Panc1 (cell line): ENCODE measurements at regions not wholly inside any gene's neighbourhood (a gene's known extent, or its start where the extent isn't known, plus 50 kb on each side); places are given as distances from the start of the nearest gene placed in this dataset.

Source experiments
- ATAC-seq: fragments of 200-7000 bp; cut with Tn5 transposase; 2 replicates; pipeline ENCODE4 v1.9.1; 2020; ENCODE audit warnings: mild to moderate bottlenecking, moderate library complexity
- BruUV-seq: library from RNA; stranded (reverse); fragments of 400-500 nt; replicated peaks from 2 replicates; lab custom pipeline; 2021; lab: Mats Ljungman, UMichigan
- CTCF ChIA-PET: fragments of 300-600 bp; sonication (Branson Sonifier 250); formaldehyde crosslinking; loops from one replicate; lab custom pipeline; 2022; ENCODE audit warnings: antibody characterized with exemption; lab: Charles Lee
- POLR2A ChIA-PET: fragments of 300-600 bp; sonication (Branson Sonifier 250); formaldehyde crosslinking; loops from one replicate; lab custom pipeline; 2022; ENCODE audit warnings: antibody characterized with exemption; lab: Charles Lee
- DNase-seq: peaks from one replicate; pipeline ENCODE4 v3.0.0-alpha.2; 2010; ENCODE audit warnings: low read depth, low spot score
- H3K27ac ChIP-seq: 2 replicates; pipeline ENCODE4 v1.5.1; 2011; ENCODE audit warnings: mild to moderate bottlenecking, low read length, inconsistent platforms
- H3K27me3 ChIP-seq: fragments of 200-500 bp; sonication (Bioruptor generic); 2 replicates; pipeline ENCODE4 v1.6.0; 2014; ENCODE audit warnings: low read length, inconsistent platforms; ENCODE audit not compliant: control insufficient read depth, insufficient read depth
- H3K36me3 ChIP-seq: fragments of 200-500 bp; sonication (Bioruptor generic); 2 replicates; pipeline ENCODE4 v1.5.1; 2014; ENCODE audit warnings: inconsistent platforms, mild to moderate bottlenecking, low read length, moderate library complexity; ENCODE audit not compliant: control insufficient read depth, insufficient read depth
- H3K4me1 ChIP-seq: 2 replicates; pipeline ENCODE4 v1.5.1; 2011; ENCODE audit warnings: inconsistent platforms, mild to moderate bottlenecking, low read length, moderate library complexity; ENCODE audit not compliant: control insufficient read depth, insufficient read depth
- H3K4me3 ChIP-seq, 2 experiments: 2 replicates each; pipeline ENCODE4 v1.5.1; 2011 to 2012; ENCODE audit warnings: low read depth in 2 of 2, low read length in 2 of 2, mild to moderate bottlenecking in 2 of 2, inconsistent platforms in 1 of 2, moderate library complexity in 1 of 2
- H3K9me3 ChIP-seq: fragments of 200-500 bp; sonication (Bioruptor generic); 2 replicates; pipeline ENCODE4 v1.5.1; 2014; ENCODE audit warnings: low read depth, mild to moderate bottlenecking, inconsistent platforms, low read length, moderate library complexity; ENCODE audit not compliant: control insufficient read depth, insufficient read depth
- POLR2AphosphoS5 ChIP-seq: IDR thresholded peaks from 2 replicates; pipeline ENCODE4 v1.6.1; 2012; ENCODE audit warnings: mild to moderate bottlenecking, low read depth, low read length, moderate library complexity
- SIN3A ChIP-seq: IDR thresholded peaks from 2 replicates; pipeline ENCODE4 v1.6.1; 2012; ENCODE audit warnings: low read depth, mild to moderate bottlenecking, low read length, moderate library complexity, borderline replicate concordance; ENCODE audit not compliant: insufficient read depth
- TCF7L2 ChIP-seq: IDR thresholded peaks from 2 replicates; pipeline ENCODE4 v1.6.1; 2011; ENCODE audit warnings: mild to moderate bottlenecking, low read depth, low read length, inconsistent platforms
- in situ Hi-C: cut with HindIII; loops from 2 replicates; pipeline ENCODE4 v1.10.0; 2016; ENCODE audit warnings: low sequenced_read_pairs, low pct_unique_long_range_greater_than_20kb
- intact Hi-C: fragments of 100-400 bp; cut with micrococcal nuclease; formaldehyde crosslinking; loops from one replicate; pipeline ENCODE4 v1.10.0; 2022; ENCODE audit not compliant: unreplicated experiment
- TF ChIP-seq, protein P1 (sequence below), 2 experiments: IDR thresholded peaks; 2 replicates each; pipeline ENCODE4 v1.6.1; 2011 to 2012; ENCODE audit warnings: low read depth in 2 of 2, control low read depth in 1 of 2, low read length in 1 of 2, mild to moderate bottlenecking in 1 of 2, moderate library complexity in 1 of 2; ENCODE audit not compliant: insufficient read depth in 1 of 2
- TF ChIP-seq, protein P2 (sequence below): fragments of 450-650 bp; IDR thresholded peaks from 2 replicates; pipeline ENCODE4 v1.5.1; 2017; ENCODE audit warnings: mild to moderate bottlenecking

DNA sequence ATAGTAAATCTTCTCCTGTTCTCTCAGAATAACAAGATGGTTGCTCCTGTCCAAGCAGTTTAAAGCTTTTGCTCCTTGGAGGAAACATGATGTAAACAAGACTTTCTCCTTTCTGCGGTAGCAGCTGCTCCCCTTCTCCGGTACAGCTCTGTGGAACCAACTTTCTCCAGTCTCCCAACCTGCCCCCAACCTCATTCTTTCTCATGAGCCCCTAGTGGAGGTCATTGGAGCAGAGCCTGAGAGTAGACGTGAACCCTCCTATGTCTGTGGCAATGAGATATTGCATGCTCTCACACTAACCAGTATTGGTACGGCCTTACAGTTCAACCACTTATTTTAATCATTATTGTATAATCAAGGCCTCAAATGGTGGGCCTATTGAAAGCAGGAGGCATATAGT lies 483.8 kb upstream of the CDH10 start:
- H3K4me1 ChIP-seq: no peaks in the 10 kb centered on the region
- H3K27me3 ChIP-seq: no peaks in the 10 kb centered on the region
- in situ Hi-C loops: no loop called here
- BruUV-seq: no TSS peak
- no peak for DNase-seq
- ATAC-seq: no peak
- intact Hi-C loops: no loop called here
- ChIA-PET CTCF (no interaction called here), POLR2A (no interaction called here)
- TF ChIP-seq, protein P1, sequence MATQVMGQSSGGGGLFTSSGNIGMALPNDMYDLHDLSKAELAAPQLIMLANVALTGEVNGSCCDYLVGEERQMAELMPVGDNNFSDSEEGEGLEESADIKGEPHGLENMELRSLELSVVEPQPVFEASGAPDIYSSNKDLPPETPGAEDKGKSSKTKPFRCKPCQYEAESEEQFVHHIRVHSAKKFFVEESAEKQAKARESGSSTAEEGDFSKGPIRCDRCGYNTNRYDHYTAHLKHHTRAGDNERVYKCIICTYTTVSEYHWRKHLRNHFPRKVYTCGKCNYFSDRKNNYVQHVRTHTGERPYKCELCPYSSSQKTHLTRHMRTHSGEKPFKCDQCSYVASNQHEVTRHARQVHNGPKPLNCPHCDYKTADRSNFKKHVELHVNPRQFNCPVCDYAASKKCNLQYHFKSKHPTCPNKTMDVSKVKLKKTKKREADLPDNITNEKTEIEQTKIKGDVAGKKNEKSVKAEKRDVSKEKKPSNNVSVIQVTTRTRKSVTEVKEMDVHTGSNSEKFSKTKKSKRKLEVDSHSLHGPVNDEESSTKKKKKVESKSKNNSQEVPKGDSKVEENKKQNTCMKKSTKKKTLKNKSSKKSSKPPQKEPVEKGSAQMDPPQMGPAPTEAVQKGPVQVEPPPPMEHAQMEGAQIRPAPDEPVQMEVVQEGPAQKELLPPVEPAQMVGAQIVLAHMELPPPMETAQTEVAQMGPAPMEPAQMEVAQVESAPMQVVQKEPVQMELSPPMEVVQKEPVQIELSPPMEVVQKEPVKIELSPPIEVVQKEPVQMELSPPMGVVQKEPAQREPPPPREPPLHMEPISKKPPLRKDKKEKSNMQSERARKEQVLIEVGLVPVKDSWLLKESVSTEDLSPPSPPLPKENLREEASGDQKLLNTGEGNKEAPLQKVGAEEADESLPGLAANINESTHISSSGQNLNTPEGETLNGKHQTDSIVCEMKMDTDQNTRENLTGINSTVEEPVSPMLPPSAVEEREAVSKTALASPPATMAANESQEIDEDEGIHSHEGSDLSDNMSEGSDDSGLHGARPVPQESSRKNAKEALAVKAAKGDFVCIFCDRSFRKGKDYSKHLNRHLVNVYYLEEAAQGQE (IDR thresholded peaks at IDR 0.05; ENCODE audit: insufficient read depth in 1 of 2, low read depth in 2 of 2, low read length in 1 of 2): no peak
- no peak for TF ChIP-seq POLR2AphosphoS5
- TF ChIP-seq SIN3A: no peak
- TF ChIP-seq, protein P2, sequence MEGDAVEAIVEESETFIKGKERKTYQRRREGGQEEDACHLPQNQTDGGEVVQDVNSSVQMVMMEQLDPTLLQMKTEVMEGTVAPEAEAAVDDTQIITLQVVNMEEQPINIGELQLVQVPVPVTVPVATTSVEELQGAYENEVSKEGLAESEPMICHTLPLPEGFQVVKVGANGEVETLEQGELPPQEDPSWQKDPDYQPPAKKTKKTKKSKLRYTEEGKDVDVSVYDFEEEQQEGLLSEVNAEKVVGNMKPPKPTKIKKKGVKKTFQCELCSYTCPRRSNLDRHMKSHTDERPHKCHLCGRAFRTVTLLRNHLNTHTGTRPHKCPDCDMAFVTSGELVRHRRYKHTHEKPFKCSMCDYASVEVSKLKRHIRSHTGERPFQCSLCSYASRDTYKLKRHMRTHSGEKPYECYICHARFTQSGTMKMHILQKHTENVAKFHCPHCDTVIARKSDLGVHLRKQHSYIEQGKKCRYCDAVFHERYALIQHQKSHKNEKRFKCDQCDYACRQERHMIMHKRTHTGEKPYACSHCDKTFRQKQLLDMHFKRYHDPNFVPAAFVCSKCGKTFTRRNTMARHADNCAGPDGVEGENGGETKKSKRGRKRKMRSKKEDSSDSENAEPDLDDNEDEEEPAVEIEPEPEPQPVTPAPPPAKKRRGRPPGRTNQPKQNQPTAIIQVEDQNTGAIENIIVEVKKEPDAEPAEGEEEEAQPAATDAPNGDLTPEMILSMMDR: no peak
- H3K36me3 ChIP-seq: no peaks in the 10 kb centered on the region
- no peaks in the 10 kb centered on the region for H3K9me3 ChIP-seq
- no peak overlapping the region for H3K4me3 ChIP-seq
- H3K27ac ChIP-seq: no peak overlapping the region

DNA sequence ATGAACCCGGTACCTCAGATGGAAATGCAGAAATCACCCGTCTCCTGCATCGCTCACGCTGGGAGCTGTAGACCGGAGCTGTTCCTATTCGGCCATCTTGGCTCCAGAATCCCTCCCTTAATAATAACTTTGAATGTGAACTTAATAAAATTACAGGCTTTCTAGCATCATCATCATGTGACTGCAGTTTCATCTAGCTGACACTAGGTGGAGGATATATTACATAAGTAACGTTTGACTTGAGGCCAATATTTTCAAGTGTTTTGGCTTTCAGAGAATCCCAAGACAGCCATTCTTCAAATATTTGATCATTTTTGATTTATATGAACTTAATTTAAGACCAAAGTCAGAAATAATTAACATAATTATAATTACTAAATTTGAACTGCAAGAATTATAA lies 474.9 kb upstream of the CDH10 start:
- BruUV-seq: no TSS peak
- no peak overlapping the region for H3K27ac ChIP-seq
- no peak for DNase-seq
- no peaks in the 10 kb centered on the region for H3K9me3 ChIP-seq
- intact Hi-C loops (no loop called here), in situ Hi-C loops (no loop called here)
- TF ChIP-seq, protein P2: peak; percentile 48; the same call in 1 of the 2 replicates
- TF ChIP-seq, protein P1 (IDR thresholded peaks at IDR 0.05; ENCODE audit: insufficient read depth in 1 of 2, low read depth in 2 of 2, low read length in 1 of 2): no peak
- no peak for TF ChIP-seq TCF7L2
- no peak for TF ChIP-seq SIN3A
- no peak for TF ChIP-seq POLR2AphosphoS5
- no peak overlapping the region for H3K4me3 ChIP-seq
- CTCF ChIA-PET: no interaction called here
- no peaks in the 10 kb centered on the region for H3K4me1 ChIP-seq
- POLR2A ChIA-PET: no interaction called here
- H3K27me3 ChIP-seq: no peaks in the 10 kb centered on the region
- ATAC-seq: no peak
- no peaks in the 10 kb centered on the region for H3K36me3 ChIP-seq
